Prostate gland (tissue), 2 donors: ENCODE measurements at regions not wholly inside any gene's neighbourhood (a gene's known extent, or its start where the extent isn't known, plus 50 kb on each side); places are given as distances from the start of the nearest gene placed in this dataset.
"Not testable (repeated sequence)": the region's sequence is repeated elsewhere in the genome, so short reads cannot be mapped to it uniquely, and the experiment has no call there.

Experiments
- DNase-seq: peaks from one replicate; pipeline ENCODE4 v3.0.0-alpha.2; 2019; ENCODE audit warnings: low spot score
- H3K27ac ChIP-seq, 2 donors: fragments of 200-600 bp; sonication (generic); 2 replicates each; pipeline ENCODE4 v1.5.1; 2017 to 2019
- H3K27me3 ChIP-seq: fragments of 200-600 bp; sonication (generic); replicated peaks from 2 replicates; pipeline ENCODE4 v1.5.1; 2019; ENCODE audit not compliant: insufficient read depth
- H3K36me3 ChIP-seq, 2 donors: fragments of 200-600 bp; sonication (generic); 1 replicate in 1 of 2; 2 replicates in 1 of 2; pipeline versions ENCODE4 v1.5.1 to v1.8.1; 2017 to 2019
- H3K4me1 ChIP-seq: fragments of 200-600 bp; sonication (generic); replicated peaks from 2 replicates; pipeline ENCODE4 v1.5.1; 2019
- H3K4me3 ChIP-seq, 2 donors: fragments of 200-600 bp; sonication (generic); 2 replicates each; pipeline ENCODE4 v1.5.1; 2017 to 2019
- H3K9me3 ChIP-seq: fragments of 200-600 bp; sonication (generic); 2 replicates; pipeline ENCODE4 v1.5.1; 2017
- CTCF ChIP-seq, 4 experiments: fragments of 200-600 bp in 2 of 4; fragments of 450-650 bp in 2 of 4; sonication (generic) in 2 of 4; IDR thresholded peaks; 1 replicate in 3 of 4; 2 replicates in 1 of 4; pipeline ENCODE4 v1.5.1; 2016 to 2019; ENCODE audit warnings: antibody characterized with exemption in 4 of 4, mild to moderate bottlenecking in 2 of 4, moderate library complexity in 2 of 4
- POLR2A ChIP-seq: fragments of 450-650 bp; IDR thresholded peaks from one replicate; pipeline ENCODE4 v1.6.1; 2016; ENCODE audit warnings: antibody characterized with exemption, mild to moderate bottlenecking
- POLR2AphosphoS5 ChIP-seq: sonication (generic); formaldehyde crosslinking; IDR thresholded peaks from one replicate; pipeline ENCODE4 v1.6.1; 2017; ENCODE audit warnings: antibody characterized with exemption
- WGBS: methylation state at CpG from one replicate; pipeline ENCODE4 v1.1.5; 2018; 5-methylcytosine and 5-hydroxymethylcytosine counted together
- intact Hi-C: fragments of 100-400 bp; cut with DNase I; formaldehyde crosslinking; loops from one replicate; pipeline ENCODE4 v1.14.2; 2022

GRCh38 chr16:17962726-17963125 lies 373.8 kb downstream of the NPIPA8 start:
- Histone ChIP-seq H3K4me3 (no peak overlapping the region), H3K27me3 (no peaks in the 10 kb centered on the region), H3K36me3 (no peaks in the 10 kb centered on the region), H3K4me1 (no peaks in the 10 kb centered on the region), H3K27ac (no peak overlapping the region), H3K9me3 (no peaks in the 10 kb centered on the region)
- 57% methylated on average over 3 of the region's 3 CpGs for WGBS
- intact Hi-C loops = no loop called here
- DNase-seq = no peak
- no peak for TF ChIP-seq POLR2A
- no peak for TF ChIP-seq POLR2AphosphoS5
- no peak for TF ChIP-seq CTCF (IDR thresholded peaks at IDR 0.05)

- DNase-seq, H3K36me3 ChIP-seq, H3K27ac ChIP-seq, intact Hi-C loops, H3K9me3 ChIP-seq, H3K27me3 ChIP-seq, H3K4me3 ChIP-seq, H3K4me1 ChIP-seq: not testable (repeated sequence)
- WGBS = 84% methylated on average over 8 of the region's 8 CpGs
These were observed 374.7 kb downstream of the NPIPA8 start for GRCh38 chr16:17961822-17962221.

- 39% methylated on average over 4 of the region's 4 CpGs for WGBS
- Histone ChIP-seq H3K4me3 (no peak overlapping the region), H3K27ac (no peak overlapping the region), H3K27me3 (peaks cover 6% of the 10 kb centered on the region), H3K36me3 (no peaks in the 10 kb centered on the region), H3K4me1 (no peaks in the 10 kb centered on the region), H3K9me3 (no peaks in the 10 kb centered on the region)
- intact Hi-C loops = no loop called here
- TF ChIP-seq POLR2A (no peak), POLR2AphosphoS5 (no peak), CTCF (IDR thresholded peaks at IDR 0.05) (no peak)
- DNase-seq = no peak
These were observed 385.2 kb downstream of the NPIPA8 start for GRCh38 chr16:17951378-17951777.

- Histone ChIP-seq H3K27me3 (peaks cover 6% of the 10 kb centered on the region), H3K36me3 (no peaks in the 10 kb centered on the region), H3K27ac (no peak overlapping the region), H3K4me3 (no peak overlapping the region), H3K4me1 (no peaks in the 10 kb centered on the region), H3K9me3 (no peaks in the 10 kb centered on the region)
- DNase-seq = no peak
- no peak for TF ChIP-seq POLR2A
- TF ChIP-seq CTCF (IDR thresholded peaks at IDR 0.05) = no peak
- no peak for TF ChIP-seq POLR2AphosphoS5
- WGBS = 58% methylated on average over 4 of the region's 4 CpGs
- intact Hi-C loops = no loop called here
These were observed 386.6 kb downstream of the NPIPA8 start for GRCh38 chr16:17949982-17950250.

- Histone ChIP-seq H3K27me3 (peaks cover 6% of the 10 kb centered on the region), H3K27ac (no peak overlapping the region), H3K36me3 (no peaks in the 10 kb centered on the region), H3K4me1 (no peaks in the 10 kb centered on the region), H3K4me3 (no peak overlapping the region), H3K9me3 (no peaks in the 10 kb centered on the region)
- TF ChIP-seq POLR2AphosphoS5 = no peak
- TF ChIP-seq CTCF (IDR thresholded peaks at IDR 0.05) = no peak
- DNase-seq = no peak
- intact Hi-C loops = no loop called here
- WGBS = 33% methylated on average over 10 of the region's 10 CpGs
These were observed 387.2 kb downstream of the NPIPA8 start for GRCh38 chr16:17949141-17949981.
